SK-N-MC (cell line): ENCODE measurements at regions not wholly inside any gene's neighbourhood (a gene's known extent, or its start where the extent isn't known, plus 50 kb on each side); places are given as distances from the start of the nearest gene placed in this dataset.

ENCODE experiments used
- DNase-seq: peaks from one replicate; pipeline ENCODE4 v3.0.0-alpha.2; 2011; ENCODE audit warnings: low read depth, low spot score
- H3K27ac ChIP-seq: fragments of 200-600 bp; sonication (generic); 2 replicates; pipeline ENCODE4 v1.5.1; 2016; ENCODE audit warnings: mixed run types
- H3K36me3 ChIP-seq: fragments of 200-600 bp; sonication (generic); 2 replicates; pipeline ENCODE4 v1.6.1; 2017; ENCODE audit warnings: antibody characterized with exemption, low read length, mixed read lengths; ENCODE audit not compliant: insufficient read depth
- H3K4me3 ChIP-seq: fragments of 200-600 bp; sonication (generic); 2 replicates; pipeline ENCODE4 v1.5.1; 2016
- H3K9ac ChIP-seq: fragments of 200-600 bp; sonication (generic); 2 replicates; pipeline ENCODE4 v1.8.0; 2017; ENCODE audit warnings: mixed run types, mixed read lengths; ENCODE audit not compliant: insufficient read length
- H3K9me3 ChIP-seq: fragments of 200-600 bp; sonication (generic); 2 replicates; pipeline ENCODE4 v1.6.1; 2017; ENCODE audit warnings: low read depth, mild to moderate bottlenecking, antibody characterized with exemption, low read length, moderate library complexity, mixed read lengths
- EZH2 ChIP-seq: fragments of 200-600 bp; sonication (generic); IDR thresholded peaks from one replicate; pipeline ENCODE4 v1.6.1; 2017; ENCODE audit warnings: antibody characterized with exemption
- FOXP2 ChIP-seq: optimal IDR thresholded peaks from 2 replicates; pipeline ENCODE3; 2011; ENCODE audit warnings: mild to moderate bottlenecking, moderate library complexity; ENCODE audit not compliant: insufficient read depth; ENCODE audit errors: extremely low read length, control extremely low read depth
- POLR2AphosphoS5 ChIP-seq: IDR thresholded peaks from 2 replicates; pipeline ENCODE4 v1.6.1; 2012; ENCODE audit warnings: mild to moderate bottlenecking, low read depth, low read length, borderline replicate concordance

DNA sequence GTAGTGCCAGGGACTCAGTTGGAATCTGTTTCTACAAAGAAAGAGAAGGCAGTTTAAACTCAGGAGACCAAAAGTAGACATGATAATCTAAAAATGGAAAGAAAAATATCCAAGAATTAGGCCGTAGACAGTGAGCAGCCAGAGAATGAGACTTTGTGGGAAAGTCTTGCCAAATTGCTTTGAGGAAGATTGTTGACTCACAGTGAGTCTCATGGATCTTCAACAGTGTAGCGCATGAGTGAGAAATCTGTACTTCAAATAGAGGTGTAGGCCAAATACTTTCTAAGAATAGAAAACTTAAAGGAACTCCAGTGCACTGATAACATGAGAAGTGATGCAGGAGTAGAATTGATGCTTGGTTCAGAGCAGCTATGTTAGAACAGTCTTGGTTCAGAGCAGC, 284.5 kb downstream of the HTR1B start:
- TF ChIP-seq EZH2 = no peak
- no peak for TF ChIP-seq FOXP2
- no peak for TF ChIP-seq POLR2AphosphoS5
- DNase-seq = no peak
- Histone ChIP-seq H3K27ac (no peak overlapping the region), H3K36me3 (no peaks in the 10 kb centered on the region), H3K9me3 (no peaks in the 10 kb centered on the region), H3K4me3 (no peak overlapping the region), H3K9ac (no peak overlapping the region)

DNA sequence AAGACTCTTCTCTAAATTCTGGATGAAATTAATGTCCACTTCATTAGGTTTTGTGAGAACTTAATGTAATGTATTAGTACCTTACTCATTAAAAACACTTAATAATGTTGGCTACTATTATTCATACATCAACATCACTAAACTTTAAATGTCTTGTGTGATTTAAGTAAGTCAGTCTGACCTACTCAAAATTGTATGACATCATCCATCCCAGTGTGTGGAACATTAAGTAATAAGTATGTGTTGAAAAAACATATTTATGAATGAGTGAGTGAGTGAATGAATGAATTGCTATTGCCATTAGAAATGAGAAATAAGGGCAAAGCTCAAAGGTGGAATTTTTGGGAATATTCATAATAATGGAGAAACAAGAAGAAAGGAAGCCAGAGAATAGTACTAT, 285.8 kb downstream of the HTR1B start:
- DNase-seq = no peak
- Histone ChIP-seq H3K36me3 (no peaks in the 10 kb centered on the region), H3K9ac (no peak overlapping the region), H3K4me3 (no peak overlapping the region), H3K27ac (no peak overlapping the region), H3K9me3 (no peaks in the 10 kb centered on the region)
- TF ChIP-seq POLR2AphosphoS5 = no peak
- no peak for TF ChIP-seq FOXP2
- no peak for TF ChIP-seq EZH2

DNA sequence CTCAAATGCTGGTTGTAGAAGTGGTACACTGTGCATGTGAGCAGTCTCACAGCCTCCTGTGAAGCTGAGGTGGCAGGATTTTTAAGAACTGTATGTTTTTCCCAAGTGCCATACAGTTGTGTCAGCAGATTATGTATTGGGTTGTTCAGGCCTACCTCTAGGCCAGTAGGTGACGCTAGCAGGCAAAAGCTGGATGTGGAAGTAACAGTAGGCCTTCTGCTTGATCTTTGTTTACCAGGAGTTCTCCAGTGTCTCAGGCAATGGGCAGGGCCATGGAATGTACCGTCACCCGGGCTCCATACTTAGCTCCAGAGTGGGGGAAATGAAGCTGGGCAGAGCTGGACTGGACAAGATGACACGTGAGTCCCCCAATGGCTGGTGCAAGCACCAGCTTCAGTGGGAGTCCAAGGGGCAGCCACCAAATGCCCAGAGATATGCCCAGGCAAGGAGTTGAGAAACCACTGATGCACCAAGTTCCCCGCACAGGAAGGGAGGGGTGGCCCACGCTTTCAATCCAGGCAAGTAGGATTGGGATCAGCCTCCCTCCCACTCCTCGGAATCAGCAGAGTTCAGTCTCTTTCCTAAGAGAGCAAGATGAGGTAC, 289.7 kb downstream of the HTR1B start:
- Histone ChIP-seq H3K9me3 (no peaks in the 10 kb centered on the region), H3K27ac (no peak overlapping the region), H3K9ac (no peak overlapping the region), H3K4me3 (no peak overlapping the region), H3K36me3 (no peaks in the 10 kb centered on the region)
- DNase-seq = no peak
- TF ChIP-seq POLR2AphosphoS5 = no peak
- no peak for TF ChIP-seq FOXP2
- TF ChIP-seq EZH2 = no peak

DNA sequence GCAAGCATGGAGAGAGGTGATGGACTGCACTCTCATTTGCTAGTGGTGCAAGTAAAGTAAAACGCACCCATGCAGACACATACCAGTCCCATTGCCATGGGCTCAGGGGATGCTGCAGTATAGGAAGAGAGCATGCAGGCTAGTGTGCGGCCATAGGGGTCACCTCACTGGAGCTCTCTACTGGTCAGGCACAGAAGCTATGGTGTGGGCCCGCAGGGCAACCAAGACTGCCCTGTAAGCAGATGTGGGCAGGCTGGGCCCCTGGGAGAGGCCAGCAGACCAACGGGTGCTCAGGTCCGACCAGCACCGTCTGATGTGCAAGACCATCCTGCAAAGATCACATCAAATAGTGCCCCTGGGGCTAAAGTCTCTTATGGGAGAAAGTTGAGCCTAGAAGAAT, 290.7 kb downstream of the HTR1B start:
- H3K9ac ChIP-seq = no peak overlapping the region
- TF ChIP-seq POLR2AphosphoS5 = no peak
- TF ChIP-seq EZH2 = no peak
- no peak for TF ChIP-seq FOXP2
- H3K36me3 ChIP-seq = no peaks in the 10 kb centered on the region
- DNase-seq = no peak
- no peak overlapping the region for H3K4me3 ChIP-seq
- H3K9me3 ChIP-seq = no peaks in the 10 kb centered on the region
- no peak overlapping the region for H3K27ac ChIP-seq

DNA sequence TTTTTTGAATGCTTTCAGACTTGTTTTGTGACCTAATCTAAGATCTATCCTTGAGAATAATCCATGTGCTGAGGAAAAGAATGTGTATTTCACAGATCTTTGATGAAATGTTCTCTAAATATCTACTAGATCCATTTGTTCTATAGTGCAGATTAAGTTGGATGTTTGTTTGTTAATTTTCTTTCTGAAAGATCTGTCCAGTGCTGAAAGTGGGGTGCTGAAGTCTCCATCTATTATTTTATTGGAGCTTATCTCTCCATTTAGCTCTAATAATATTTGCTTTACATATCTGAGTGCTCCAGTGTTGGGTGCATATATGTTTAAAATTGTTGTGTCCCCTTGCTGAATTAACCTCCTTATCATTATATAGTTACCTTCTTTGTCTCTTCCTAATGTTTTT, 303.6 kb downstream of the HTR1B start:
- no peak overlapping the region for H3K27ac ChIP-seq
- H3K9me3 ChIP-seq = no peaks in the 10 kb centered on the region
- no peak for DNase-seq
- TF ChIP-seq POLR2AphosphoS5 (no peak), FOXP2 (no peak), EZH2 (no peak)
- H3K4me3 ChIP-seq = no peak overlapping the region
- H3K9ac ChIP-seq = no peak overlapping the region
- no peaks in the 10 kb centered on the region for H3K36me3 ChIP-seq

DNA sequence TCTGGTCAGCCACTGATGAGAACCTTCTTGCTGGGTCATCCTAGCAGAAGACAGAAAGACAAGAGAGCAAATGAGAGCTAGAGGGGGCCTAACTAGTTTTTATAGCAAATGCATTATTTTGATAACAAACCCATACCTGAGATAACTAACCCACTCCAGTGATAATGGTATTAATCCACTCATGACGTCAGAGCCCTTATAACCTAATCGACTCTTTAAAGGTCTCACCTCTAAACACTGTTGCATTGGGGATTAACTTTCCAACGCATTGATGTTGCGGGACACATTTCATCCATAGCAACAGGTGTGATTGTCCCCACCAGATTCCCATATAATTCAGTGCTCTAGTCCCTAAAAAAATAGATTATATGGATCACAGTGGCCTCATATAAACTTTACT, 312.1 kb downstream of the HTR1B start:
- TF ChIP-seq POLR2AphosphoS5 = no peak
- TF ChIP-seq FOXP2 = no peak
- no peak for TF ChIP-seq EZH2
- Histone ChIP-seq H3K9ac (no peak overlapping the region), H3K27ac (no peak overlapping the region), H3K4me3 (no peak overlapping the region), H3K36me3 (no peaks in the 10 kb centered on the region), H3K9me3 (no peaks in the 10 kb centered on the region)
- no peak for DNase-seq

DNA sequence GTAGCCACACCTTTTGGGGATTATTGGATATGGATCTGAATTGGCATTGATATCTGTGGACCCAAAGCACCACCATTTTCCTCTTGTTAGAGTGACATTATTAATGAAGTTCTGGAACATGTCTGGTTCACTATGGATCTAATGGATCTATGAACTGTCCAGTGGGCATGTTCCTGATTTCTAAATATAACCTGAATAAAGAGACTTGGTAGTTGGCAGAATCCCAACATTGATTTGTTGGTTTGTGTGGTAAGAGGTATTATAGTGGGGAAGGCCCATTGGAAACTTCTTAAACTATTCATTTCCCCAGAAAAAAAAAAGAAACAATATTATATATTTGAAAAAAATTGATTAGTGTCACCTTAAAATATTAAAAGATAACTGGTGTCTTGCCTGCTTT, 312.6 kb downstream of the HTR1B start:
- H3K9ac ChIP-seq = no peak overlapping the region

DNA sequence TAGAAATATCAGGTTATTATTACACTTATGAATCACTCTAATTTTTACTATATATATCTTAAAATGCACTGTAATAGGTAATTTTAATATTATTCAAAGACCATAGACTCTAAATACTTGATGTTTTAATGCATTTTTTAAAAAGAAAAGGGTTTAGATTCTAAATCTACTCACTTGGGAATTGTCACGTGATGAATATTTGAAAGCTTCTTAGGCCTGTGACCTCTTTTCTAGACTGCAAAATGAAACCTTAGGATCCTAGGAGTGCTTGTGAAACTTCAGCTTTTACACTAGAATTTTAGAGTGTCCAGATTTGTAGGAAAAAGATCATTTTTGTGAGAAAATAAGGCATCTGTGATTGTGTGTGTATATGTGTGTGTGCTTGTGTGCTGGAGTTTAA, 318.0 kb downstream of the HTR1B start:
- no peak for DNase-seq
- H3K9me3 ChIP-seq = no peaks in the 10 kb centered on the region
- H3K27ac ChIP-seq = no peak overlapping the region
- no peak overlapping the region for H3K4me3 ChIP-seq
- no peak overlapping the region for H3K9ac ChIP-seq
- TF ChIP-seq FOXP2 (no peak), POLR2AphosphoS5 (no peak), EZH2 (no peak)
- H3K36me3 ChIP-seq = no peaks in the 10 kb centered on the region

More for the DNA sequence above, 312.6 kb downstream of the HTR1B start:
- H3K36me3 ChIP-seq = no peaks in the 10 kb centered on the region
- H3K27ac ChIP-seq = no peak overlapping the region
- TF ChIP-seq POLR2AphosphoS5 (no peak), EZH2 (no peak), FOXP2 (no peak)
- no peak overlapping the region for H3K4me3 ChIP-seq
- no peak for DNase-seq
- no peaks in the 10 kb centered on the region for H3K9me3 ChIP-seq
